ENCODE measurements at regions not wholly inside any gene's neighbourhood (a gene's known extent, or its start where the extent isn't known, plus 50 kb on each side); places are given as distances from the start of the nearest gene placed in this dataset.

GRCh38 chr3:157794771-157795170 lies 291.6 kb upstream of the VEPH1 start:
- no peak for DNase-seq

GRCh38 chr3:157793745-157794144 lies 290.5 kb upstream of the VEPH1 start:
- no peak for DNase-seq

- DNase-seq: no peak
These were observed 285.9 kb upstream of the VEPH1 start for GRCh38 chr3:157789162-157789561.

- DNase-seq: no peak
These were observed 283.4 kb upstream of the VEPH1 start for GRCh38 chr3:157786618-157787017.

GRCh38 chr3:157786211-157786610 lies 283.0 kb upstream of the VEPH1 start:
- DNase-seq: no peak

- no peak for DNase-seq
These were observed 282.0 kb upstream of the VEPH1 start for GRCh38 chr3:157785102-157785826.

GRCh38 chr3:157782236-157782635 lies 279.0 kb upstream of the VEPH1 start:
- DNase-seq: no peak

GRCh38 chr3:157776861-157777260 lies 273.6 kb upstream of the VEPH1 start:
- no peak for DNase-seq

- DNase-seq: no peak
These were observed 272.2 kb upstream of the VEPH1 start for GRCh38 chr3:157775446-157775845.

- no peak for DNase-seq
These were observed 266.2 kb upstream of the VEPH1 start for GRCh38 chr3:157769378-157769777.

GRCh38 chr3:157767607-157768006 lies 264.4 kb upstream of the VEPH1 start:
- no peak for DNase-seq

- DNase-seq: no peak
These were observed 260.4 kb upstream of the VEPH1 start for GRCh38 chr3:157763644-157764043.

GRCh38 chr3:157759311-157759710 lies 256.1 kb upstream of the VEPH1 start:
- no peak for DNase-seq

- DNase-seq: no peak
These were observed 252.0 kb upstream of the VEPH1 start for GRCh38 chr3:157755233-157755632.

GRCh38 chr3:157754451-157754850 lies 251.2 kb upstream of the VEPH1 start:
- DNase-seq: no peak

GRCh38 chr3:157753787-157754136 lies 250.5 kb upstream of the VEPH1 start:
- no peak for DNase-seq

- DNase-seq: no peak
These were observed 250.0 kb upstream of the VEPH1 start for GRCh38 chr3:157752956-157753786.

- DNase-seq: no peak
These were observed 249.3 kb upstream of the VEPH1 start for GRCh38 chr3:157752554-157752953.

GRCh38 chr3:157751386-157751785 lies 248.2 kb upstream of the VEPH1 start:
- no peak for DNase-seq

- DNase-seq: no peak
These were observed 243.2 kb upstream of the VEPH1 start for GRCh38 chr3:157746391-157746790.

GRCh38 chr3:157741607-157742006 lies 238.4 kb upstream of the VEPH1 start:
- no peak for DNase-seq

GRCh38 chr3:157738441-157738840 lies 235.2 kb upstream of the VEPH1 start:
- DNase-seq: no peak

GRCh38 chr3:157718800-157719199 lies 215.6 kb upstream of the VEPH1 start:
- no peak for DNase-seq

GRCh38 chr3:157713101-157713500 lies 209.9 kb upstream of the VEPH1 start:
- no peak for DNase-seq

GRCh38 chr3:157705258-157705657 lies 202.0 kb upstream of the VEPH1 start:
- no peak for DNase-seq

All from NCI-H2029 (cell line).